ENCODE measurements at regions not wholly inside any gene's neighbourhood (a gene's known extent, or its start where the extent isn't known, plus 50 kb on each side); places are given as distances from the start of the nearest gene placed in this dataset.

- TF ChIP-seq TAF1 (IDR thresholded peaks at IDR 0.05; ENCODE audit: low read depth), result no peak
- no peak for TF ChIP-seq RAD21 (IDR thresholded peaks at IDR 0.05; ENCODE audit: low read depth)
- no peak for TF ChIP-seq EP300 (IDR thresholded peaks at IDR 0.05; ENCODE audit: borderline replicate concordance)
- no peak for TF ChIP-seq ZBTB7A (IDR thresholded peaks at IDR 0.05; ENCODE audit: low read depth)
- no peak for TF ChIP-seq USF1 (IDR thresholded peaks at IDR 0.05)
- TF ChIP-seq REST (IDR thresholded peaks at IDR 0.05; ENCODE audit: low read depth), result no peak
- no peak for TF ChIP-seq MAX (IDR thresholded peaks at IDR 0.05)
- TF ChIP-seq CREB1 (IDR thresholded peaks at IDR 0.05; ENCODE audit: low read depth), result no peak
Observed at GRCh38 chr12:115020091-115020490, 336.1 kb upstream of the TBX3 start.
